IMR-90 (cell line): ENCODE measurements at regions not wholly inside any gene's neighbourhood (a gene's known extent, or its start where the extent isn't known, plus 50 kb on each side); places are given as distances from the start of the nearest gene placed in this dataset.
A peak's percentile ranks its signal among the peaks of the same experiment; 100 is the strongest.

Experiments
- ATAC-seq: fragments of 200-7000 bp; cut with Tn5 transposase; 2 replicates; pipeline ENCODE4 v1.9.1; 2020; ENCODE audit warnings: low read depth, mild to moderate bottlenecking, moderate library complexity
- BruUV-seq: library from RNA; stranded (reverse); fragments of 400-500 nt; replicated peaks from 2 replicates; lab custom pipeline; 2021; lab: Mats Ljungman, UMichigan
- CTCF ChIA-PET: fragments of 300-600 bp; formaldehyde crosslinking; extraction: SDS; loops from one replicate; lab custom pipeline; 2021; ENCODE audit warnings: antibody characterized with exemption; lab: Yijun Ruan, JAX
- POLR2A ChIA-PET: fragments of 300-600 bp; sonication (Branson Sonifier 250); formaldehyde crosslinking; loops from one replicate; lab custom pipeline; 2022; ENCODE audit warnings: antibody characterized with exemption; ENCODE audit not compliant: unreplicated experiment; lab: Charles Lee
- DNase-seq: peaks from one replicate; pipeline ENCODE4 v3.0.0; 2013
- H2AFZ ChIP-seq: replicated peaks from 2 replicates; pipeline ENCODE3; 2013; ENCODE audit warnings: low read length, mild to moderate bottlenecking; ENCODE audit not compliant: poor library complexity
- H2AK5ac ChIP-seq: 2 replicates; pipeline ENCODE4 v1.6.1; 2013; ENCODE audit warnings: low read depth, low read length, inconsistent platforms
- H2AK9ac ChIP-seq: replicated peaks from 2 replicates; pipeline ENCODE3; 2013; ENCODE audit warnings: mild to moderate bottlenecking, low read depth, low read length, moderate library complexity; ENCODE audit not compliant: poor library complexity
- H2BK120ac ChIP-seq: 2 replicates; pipeline ENCODE4 v1.6.1; 2013; ENCODE audit warnings: low read depth, low read length, inconsistent platforms
- H2BK15ac ChIP-seq: 3 replicates; pipeline ENCODE4 v1.6.1; 2013; ENCODE audit warnings: low read depth, low read length, inconsistent platforms
- H2BK20ac ChIP-seq: 2 replicates; pipeline ENCODE4 v1.6.1; 2013; ENCODE audit warnings: low read depth, mild to moderate bottlenecking, inconsistent platforms, low read length, moderate library complexity
- H2BK5ac ChIP-seq: 2 replicates; pipeline ENCODE4 v1.6.1; 2013; ENCODE audit warnings: mild to moderate bottlenecking, low read depth, low read length, inconsistent platforms; ENCODE audit not compliant: poor library complexity, severe bottlenecking
- H3K14ac ChIP-seq: replicated peaks from 2 replicates; pipeline ENCODE4 v1.6.1; 2013; ENCODE audit warnings: low read depth, low read length, inconsistent platforms
- H3K18ac ChIP-seq: 2 replicates; pipeline ENCODE4 v1.6.1; 2013; ENCODE audit warnings: low read depth, low read length, control low read depth
- H3K23ac ChIP-seq: 2 replicates; pipeline ENCODE4 v1.6.1; 2013; ENCODE audit warnings: low read depth, low read length, inconsistent platforms
- H3K27ac ChIP-seq: 2 replicates; pipeline ENCODE4 v1.5.1; 2013; ENCODE audit warnings: mild to moderate bottlenecking, control low read depth, low read length; ENCODE audit not compliant: insufficient read depth
- H3K27me3 ChIP-seq: 2 replicates; pipeline ENCODE4 v1.6.1; 2013; ENCODE audit warnings: low read length; ENCODE audit not compliant: control insufficient read depth, insufficient read depth
- H3K36me3 ChIP-seq: 2 replicates; pipeline ENCODE4 v1.6.1; 2013; ENCODE audit warnings: low read length, mixed read lengths; ENCODE audit not compliant: control insufficient read depth, insufficient read depth
- H3K4ac ChIP-seq: 2 replicates; pipeline ENCODE4 v1.6.1; 2013; ENCODE audit warnings: low read depth, low read length, inconsistent platforms
- H3K4me1 ChIP-seq: 2 replicates; pipeline ENCODE4 v1.6.1; 2013; ENCODE audit warnings: low read length, mixed read lengths; ENCODE audit not compliant: control insufficient read depth, insufficient read depth
- H3K4me2 ChIP-seq: 2 replicates; pipeline ENCODE4 v1.6.1; 2013; ENCODE audit warnings: low read depth, mild to moderate bottlenecking, control low read depth, low read length, moderate library complexity
- H3K4me3 ChIP-seq: 2 replicates; pipeline ENCODE4 v1.5.1; 2013; ENCODE audit warnings: low read depth, mild to moderate bottlenecking, control low read depth, low read length, moderate library complexity; ENCODE audit not compliant: insufficient read depth
- H3K56ac ChIP-seq: 2 replicates; pipeline ENCODE4 v1.6.1; 2013; ENCODE audit warnings: low read length, inconsistent platforms; ENCODE audit not compliant: insufficient read depth; ENCODE audit errors: extremely low read depth
- H3K79me1 ChIP-seq, 2 experiments: 2 replicates each; pipeline ENCODE4 v1.6.1; 2013; ENCODE audit warnings: low read length in 2 of 2, inconsistent platforms in 1 of 2, low read depth in 1 of 2
- H3K9ac ChIP-seq: 2 replicates; pipeline ENCODE4 v1.6.1; 2013; ENCODE audit warnings: low read depth, low read length, control low read depth
- H3K9me1 ChIP-seq: 2 replicates; pipeline ENCODE4 v1.6.1; 2013; ENCODE audit warnings: low read length, inconsistent platforms; ENCODE audit not compliant: insufficient read depth
- H3K9me3 ChIP-seq: 2 replicates; pipeline ENCODE4 v1.6.1; 2013; ENCODE audit warnings: low read length; ENCODE audit not compliant: control insufficient read depth, insufficient read depth
- H4K20me1 ChIP-seq: 2 replicates; pipeline ENCODE4 v1.6.1; 2013; ENCODE audit warnings: low read length, inconsistent platforms; ENCODE audit not compliant: insufficient read depth
- H4K5ac ChIP-seq: 2 replicates; pipeline ENCODE4 v1.6.1; 2013; ENCODE audit warnings: mild to moderate bottlenecking, low read depth, low read length, control low read depth
- H4K8ac ChIP-seq, 2 experiments: 2 replicates each; pipeline ENCODE4 v1.6.1; 2013; ENCODE audit warnings: low read depth in 2 of 2, low read length in 2 of 2, control low read depth in 1 of 2, inconsistent platforms in 1 of 2
- H4K91ac ChIP-seq: 2 replicates; pipeline ENCODE4 v1.6.1; 2013; ENCODE audit warnings: low read depth, low read length, inconsistent platforms; ENCODE audit not compliant: insufficient read depth
- BHLHE40 ChIP-seq: fragments of 150-350 bp; IDR thresholded peaks from 2 replicates; pipeline ENCODE4 v1.6.1; 2016; ENCODE audit warnings: mild to moderate bottlenecking, low read depth, low read length
- FOS ChIP-seq: fragments of 150-350 bp; IDR thresholded peaks from 2 replicates; pipeline ENCODE4 v1.6.1; 2016; ENCODE audit warnings: low read depth, low read length
- MAFK ChIP-seq: IDR thresholded peaks from 2 replicates; pipeline ENCODE4 v1.6.1; 2012; ENCODE audit warnings: low read depth, low read length, improper control_type of control experiment
- NFE2L2 ChIP-seq: fragments of 150-350 bp; IDR thresholded peaks from 2 replicates; pipeline ENCODE4 v1.6.1; 2016; ENCODE audit warnings: low read depth, mild to moderate bottlenecking, low read length
- POLR2A ChIP-seq: IDR thresholded peaks from 2 replicates; pipeline ENCODE4 v1.6.1; 2012; ENCODE audit warnings: mild to moderate bottlenecking, low read depth, low read length
- RCOR1 ChIP-seq: IDR thresholded peaks from 2 replicates; pipeline ENCODE4 v1.6.1; 2012; ENCODE audit warnings: mild to moderate bottlenecking, low read length, improper control_type of control experiment; ENCODE audit not compliant: insufficient replicate concordance
- USF2 ChIP-seq: fragments of 150-350 bp; IDR thresholded peaks from 2 replicates; pipeline ENCODE4 v1.6.1; 2017; ENCODE audit warnings: mild to moderate bottlenecking, antibody characterized with exemption, low read length, low read depth
- WGBS, 2 experiments: methylation state at CpG; one replicate each; pipeline versions ENCODE4 v1.1.5 to v1.1.7; 2013; ENCODE audit warnings: missing lambda C conversion rate in 2 of 2; ENCODE audit not compliant: insufficient read length in 1 of 2; ENCODE audit errors: extremely low coverage in 2 of 2; 5-methylcytosine and 5-hydroxymethylcytosine counted together
- dilution Hi-C: fragments of 300-500 bp; cut with HindIII; formaldehyde crosslinking; loops from one replicate; pipeline ENCODE4 v1.14.3; 2018; ENCODE audit warnings: low sequenced_read_pairs; ENCODE audit not compliant: unreplicated experiment
- in situ Hi-C: fragments of 300-500 bp; cut with MboI; formaldehyde crosslinking; loops from 3 replicates; pipeline ENCODE4 v1.14.3; 2019; ENCODE audit warnings: low sequenced_read_pairs, inconsistent platforms, mixed read lengths
- intact Hi-C: fragments of 100-400 bp; cut with micrococcal nuclease; formaldehyde crosslinking; loops from 2 replicates; pipeline ENCODE4 v1.10.0; 2022
- TF ChIP-seq, protein P1 (sequence below): fragments of 150-350 bp; IDR thresholded peaks from 2 replicates; pipeline ENCODE4 v1.6.1; 2016; ENCODE audit warnings: low read depth, mild to moderate bottlenecking, low read length, moderate library complexity, borderline replicate concordance
- TF ChIP-seq, protein P2 (sequence below): conservative IDR thresholded peaks from 2 replicates; pipeline ENCODE4 v1.5.1; 2012; ENCODE audit warnings: mild to moderate bottlenecking, low read depth, low read length, improper control_type of control experiment

GRCh38 chr11:121767433-121767832, 314.7 kb upstream of the SORL1-AS1 start:
- H3K9me1 ChIP-seq: no peaks in the 10 kb centered on the region
- H3K18ac ChIP-seq: no peak overlapping the region
- H2BK5ac ChIP-seq: no peak overlapping the region
- no peaks in the 10 kb centered on the region for H3K36me3 ChIP-seq
- H3K56ac ChIP-seq: no peak overlapping the region
- peak overlapping the region; percentile 33; the same call in 1 of the 2 replicates for H2AK5ac ChIP-seq
- WGBS, 2 experiments: 94% methylated on average over 2 of the region's 3 CpGs; no CpG with 5 or more reads in 1 of the 2 experiments
- no peak overlapping the region for H4K8ac ChIP-seq
- no peak overlapping the region for H2AFZ ChIP-seq
- DNase-seq (peak; percentile 50), ATAC-seq (0 out of 2 replicates have a peak, but pooled peaks have one; percentile 27)
- H4K5ac ChIP-seq: no peak overlapping the region
- 0 out of 3 replicates have a peak overlapping the region, but pooled peaks have one; percentile 21 for H2BK15ac ChIP-seq
- POLR2A ChIA-PET: no interaction called here
- CTCF ChIA-PET: no interaction called here
- H4K91ac ChIP-seq: no peak overlapping the region
- intact Hi-C loops (no loop called here), dilution Hi-C loops (no loop called here), in situ Hi-C loops (no loop called here)
- H4K20me1 ChIP-seq: no peaks in the 10 kb centered on the region
- no peak overlapping the region for H3K9ac ChIP-seq
- TF ChIP-seq MAFK: no peak
- TF ChIP-seq, protein P1, sequence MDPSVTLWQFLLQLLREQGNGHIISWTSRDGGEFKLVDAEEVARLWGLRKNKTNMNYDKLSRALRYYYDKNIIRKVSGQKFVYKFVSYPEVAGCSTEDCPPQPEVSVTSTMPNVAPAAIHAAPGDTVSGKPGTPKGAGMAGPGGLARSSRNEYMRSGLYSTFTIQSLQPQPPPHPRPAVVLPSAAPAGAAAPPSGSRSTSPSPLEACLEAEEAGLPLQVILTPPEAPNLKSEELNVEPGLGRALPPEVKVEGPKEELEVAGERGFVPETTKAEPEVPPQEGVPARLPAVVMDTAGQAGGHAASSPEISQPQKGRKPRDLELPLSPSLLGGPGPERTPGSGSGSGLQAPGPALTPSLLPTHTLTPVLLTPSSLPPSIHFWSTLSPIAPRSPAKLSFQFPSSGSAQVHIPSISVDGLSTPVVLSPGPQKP: no peak
- no peak for TF ChIP-seq FOS
- no peak for TF ChIP-seq BHLHE40
- TF ChIP-seq RCOR1: no peak
- TF ChIP-seq POLR2A: no peak
- no peak for TF ChIP-seq NFE2L2
- TF ChIP-seq, protein P2, sequence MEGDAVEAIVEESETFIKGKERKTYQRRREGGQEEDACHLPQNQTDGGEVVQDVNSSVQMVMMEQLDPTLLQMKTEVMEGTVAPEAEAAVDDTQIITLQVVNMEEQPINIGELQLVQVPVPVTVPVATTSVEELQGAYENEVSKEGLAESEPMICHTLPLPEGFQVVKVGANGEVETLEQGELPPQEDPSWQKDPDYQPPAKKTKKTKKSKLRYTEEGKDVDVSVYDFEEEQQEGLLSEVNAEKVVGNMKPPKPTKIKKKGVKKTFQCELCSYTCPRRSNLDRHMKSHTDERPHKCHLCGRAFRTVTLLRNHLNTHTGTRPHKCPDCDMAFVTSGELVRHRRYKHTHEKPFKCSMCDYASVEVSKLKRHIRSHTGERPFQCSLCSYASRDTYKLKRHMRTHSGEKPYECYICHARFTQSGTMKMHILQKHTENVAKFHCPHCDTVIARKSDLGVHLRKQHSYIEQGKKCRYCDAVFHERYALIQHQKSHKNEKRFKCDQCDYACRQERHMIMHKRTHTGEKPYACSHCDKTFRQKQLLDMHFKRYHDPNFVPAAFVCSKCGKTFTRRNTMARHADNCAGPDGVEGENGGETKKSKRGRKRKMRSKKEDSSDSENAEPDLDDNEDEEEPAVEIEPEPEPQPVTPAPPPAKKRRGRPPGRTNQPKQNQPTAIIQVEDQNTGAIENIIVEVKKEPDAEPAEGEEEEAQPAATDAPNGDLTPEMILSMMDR: no peak
- TF ChIP-seq USF2: no peak
- no peak overlapping the region for H2AK9ac ChIP-seq
- H3K9me3 ChIP-seq: no peaks in the 10 kb centered on the region
- peaks cover 2% of the 10 kb centered on the region for H3K27me3 ChIP-seq
- peaks cover 6% of the 10 kb centered on the region; the same call in 1 of the 2 replicates for H3K4me1 ChIP-seq
- BruUV-seq: no TSS peak
- 0 out of 2 replicates have a peak overlapping the region, but pooled peaks have one; percentile 41 for H3K14ac ChIP-seq
- no peaks in the 10 kb centered on the region for H3K79me1 ChIP-seq
- no peak overlapping the region for H3K4ac ChIP-seq
- H3K27ac ChIP-seq: no peak overlapping the region
- no peak overlapping the region for H3K4me3 ChIP-seq
- no peak overlapping the region for H3K23ac ChIP-seq
- no peak overlapping the region for H2BK20ac ChIP-seq
- no peak overlapping the region for H2BK120ac ChIP-seq
- H3K4me2 ChIP-seq: no peak overlapping the region
